Bronchial epithelial cell (primary cell): ENCODE measurements at regions not wholly inside any gene's neighbourhood (a gene's known extent, or its start where the extent isn't known, plus 50 kb on each side); places are given as distances from the start of the nearest gene placed in this dataset.
A peak's percentile ranks its signal among the peaks of the same experiment; 100 is the strongest.

Experiments
- DNase-seq: peaks from one replicate; pipeline ENCODE4 v3.0.0-alpha.2; 2010; ENCODE audit warnings: low read depth
- FAIRE-seq: peaks from 2 replicates; lab custom pipeline; 2011; peaks lifted over from hg19 to GRCh38; lab: Jason Lieb, UNC
- H3K27me3 ChIP-seq: 2 replicates; pipeline ENCODE4 v1.5.1; 2011; ENCODE audit warnings: low read length; ENCODE audit not compliant: control insufficient read depth, insufficient read depth
- H3K36me3 ChIP-seq: 2 replicates; pipeline ENCODE4 v1.5.1; 2011; ENCODE audit warnings: low read length; ENCODE audit not compliant: control insufficient read depth, insufficient read depth
- H3K4me3 ChIP-seq: 2 replicates; pipeline ENCODE4 v1.5.1; 2011; ENCODE audit warnings: mild to moderate bottlenecking, low read depth, low read length, control low read depth
- CTCF ChIP-seq: IDR thresholded peaks from 2 replicates; pipeline ENCODE4 v1.5.1; 2011; ENCODE audit warnings: mild to moderate bottlenecking, moderate library complexity, low read length, control low read depth, inconsistent platforms; ENCODE audit not compliant: insufficient read depth, severe bottlenecking

DNA sequence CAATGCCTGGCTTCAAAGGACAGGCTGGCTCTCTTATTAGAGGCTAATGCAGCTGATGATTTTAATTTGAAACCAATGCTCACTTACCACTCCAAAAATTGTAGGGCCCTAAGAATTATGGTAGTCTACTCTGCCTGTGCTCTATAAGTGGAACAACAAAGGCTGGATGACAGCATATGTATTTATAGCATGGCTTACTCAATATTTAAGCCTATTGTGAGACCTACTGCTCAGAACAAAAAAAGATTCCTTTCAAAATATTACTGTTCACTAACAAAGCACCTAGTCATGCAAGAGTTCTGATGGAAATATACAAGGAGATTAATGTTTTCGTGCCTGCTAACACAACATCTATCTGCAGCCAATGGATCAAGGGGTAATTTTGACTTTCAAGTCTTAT is 73.8 kb upstream of the DUSP10 start:
- FAIRE-seq (no peak), DNase-seq (no peak)
- Histone ChIP-seq H3K27me3 (no peaks in the 10 kb centered on the region), H3K36me3 (no peaks in the 10 kb centered on the region), H3K4me3 (no peak overlapping the region)
- TF ChIP-seq CTCF: no peak

DNA sequence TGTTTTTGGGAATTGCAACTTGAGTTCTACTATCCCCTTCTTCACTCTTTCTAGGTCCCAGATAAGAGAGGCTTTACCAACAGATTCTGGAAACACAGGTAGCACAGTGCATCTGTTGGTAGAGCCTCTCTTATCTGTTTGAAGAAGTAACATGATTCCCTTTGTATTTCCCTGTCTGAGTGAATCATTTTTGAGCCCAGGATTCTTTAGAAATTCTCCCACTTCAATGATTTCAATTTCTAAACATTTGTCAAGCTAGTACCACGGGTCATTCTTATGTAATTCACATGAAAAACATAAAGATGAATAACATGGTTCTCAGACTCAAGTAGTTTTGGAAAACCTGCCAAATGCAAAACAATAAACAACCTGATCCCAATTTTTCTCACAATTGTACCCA is 72.0 kb upstream of the DUSP10 start:
- peak; percentile 52 for DNase-seq
- no peaks in the 10 kb centered on the region for H3K36me3 ChIP-seq
- TF ChIP-seq CTCF: no peak
- no peaks in the 10 kb centered on the region for H3K27me3 ChIP-seq
- no peak for FAIRE-seq
- no peak overlapping the region for H3K4me3 ChIP-seq

DNA sequence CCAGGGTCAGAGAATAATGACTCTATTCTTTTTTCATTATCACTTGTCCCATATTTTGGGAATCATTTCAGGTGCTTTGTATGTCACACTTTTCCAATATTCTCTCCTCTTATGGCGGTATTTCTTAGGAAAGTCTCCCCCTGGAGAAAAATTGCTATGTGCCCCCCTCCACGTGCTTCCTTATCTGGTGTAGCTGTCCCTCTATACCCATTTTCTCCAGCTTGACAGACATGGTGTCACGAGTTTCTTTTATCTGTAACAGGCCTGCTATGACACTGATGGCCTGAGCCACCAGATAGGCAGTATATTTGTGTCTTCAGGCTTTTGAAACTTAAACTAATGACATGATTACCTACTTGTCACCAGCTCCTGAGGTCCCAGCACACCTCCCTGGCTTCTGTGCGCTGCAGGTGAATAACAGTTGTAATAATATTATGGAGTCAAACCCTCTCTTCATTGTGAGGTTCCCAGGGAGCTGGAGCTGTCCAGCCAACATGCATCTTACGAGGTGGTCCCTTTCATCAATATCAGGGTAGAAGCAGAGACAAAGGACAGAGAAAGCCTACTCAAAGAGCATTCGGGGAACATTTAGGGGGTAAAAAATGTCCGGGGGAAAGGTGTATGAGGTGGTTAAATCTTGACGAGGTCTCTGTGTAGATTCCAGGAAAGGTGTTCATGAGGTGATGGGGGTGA is 71.2 kb upstream of the DUSP10 start:
- TF ChIP-seq CTCF: no peak
- Histone ChIP-seq H3K36me3 (no peaks in the 10 kb centered on the region), H3K4me3 (no peak overlapping the region), H3K27me3 (no peaks in the 10 kb centered on the region)
- FAIRE-seq (no peak), DNase-seq (no peak)

- TF ChIP-seq CTCF: no peak
- H3K27me3 ChIP-seq: no peaks in the 10 kb centered on the region
- DNase-seq: no peak
- no peaks in the 10 kb centered on the region for H3K36me3 ChIP-seq
- FAIRE-seq: no peak
- H3K4me3 ChIP-seq: no peak overlapping the region
Observed at GRCh38 chr1:221812088-221812752, 70.3 kb upstream of the DUSP10 start.

- FAIRE-seq (no peak), DNase-seq (peak; percentile 95)
- Histone ChIP-seq H3K36me3 (no peaks in the 10 kb centered on the region), H3K27me3 (no peaks in the 10 kb centered on the region), H3K4me3 (no peak overlapping the region)
- no peak for TF ChIP-seq CTCF
Observed at GRCh38 chr1:221810406-221810805, 68.5 kb upstream of the DUSP10 start.
